GM21381 (cell line): ENCODE measurements at regions not wholly inside any gene's neighbourhood (a gene's known extent, or its start where the extent isn't known, plus 50 kb on each side); places are given as distances from the start of the nearest gene placed in this dataset.

Experiments used
- ATAC-seq: cut with Tn5 transposase; IDR thresholded peaks from one replicate; pipeline ENCODE4 v1.9.1; 2021; ENCODE audit warnings: mild to moderate bottlenecking, moderate library complexity; ENCODE audit not compliant: unreplicated experiment

DNA sequence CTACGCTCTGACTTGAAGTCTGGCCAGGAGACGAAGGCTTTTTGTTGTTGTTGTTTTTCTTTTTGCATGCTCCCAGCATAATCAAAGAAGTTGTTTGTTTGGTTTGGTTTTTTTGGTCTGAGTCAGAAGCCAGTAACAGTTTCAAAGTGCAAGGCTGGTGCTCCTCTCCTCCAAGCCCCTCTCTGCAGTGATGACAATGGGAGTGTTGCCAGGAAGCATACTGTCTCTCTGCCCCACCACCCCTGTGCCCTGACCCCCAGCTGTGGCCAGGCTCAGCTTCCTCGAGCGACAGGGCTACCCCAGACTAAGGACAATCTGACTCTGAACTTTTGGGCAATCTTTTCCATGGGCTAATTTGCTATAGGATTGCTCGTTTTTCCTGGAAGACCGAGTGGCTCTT, 173.8 kb upstream of the PITX1 start:
- no peak for ATAC-seq

- ATAC-seq, result no peak
These were observed 172.8 kb upstream of the PITX1 start for GRCh38 chr5:135206862-135207261.

DNA sequence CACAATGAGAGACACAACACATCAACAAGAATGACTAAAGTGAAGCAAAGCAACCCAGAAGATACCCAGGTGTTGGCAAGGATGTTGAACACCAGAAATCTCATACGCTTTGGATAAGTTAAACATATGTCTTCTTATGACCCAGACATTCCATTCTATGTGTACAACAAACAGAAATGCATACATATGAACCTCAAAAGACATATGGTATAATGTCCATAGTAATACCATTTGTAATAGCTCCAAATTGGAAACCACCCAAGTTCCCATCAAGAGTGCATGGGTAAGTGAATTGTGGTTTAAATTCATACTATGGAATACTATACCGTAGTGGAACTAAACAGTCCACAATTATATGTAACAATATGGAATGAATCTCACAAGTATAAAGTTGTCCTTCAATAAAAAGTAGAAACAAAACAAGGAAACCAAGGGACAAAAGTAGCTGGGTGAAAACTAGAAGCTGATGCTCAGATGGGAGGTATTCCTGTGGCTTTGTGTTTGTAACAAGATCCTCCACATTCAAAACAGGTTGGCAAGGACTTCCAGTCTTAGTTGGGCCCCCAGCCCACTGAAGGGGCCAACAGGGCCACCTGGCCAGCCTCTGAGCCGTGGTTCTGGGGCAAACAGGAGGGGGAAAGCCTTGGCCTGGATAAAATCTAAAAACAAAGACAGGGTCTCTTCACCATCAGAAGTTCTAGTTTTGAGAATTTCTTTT, 171.8 kb upstream of the PITX1 start:
- ATAC-seq, result no peak

DNA sequence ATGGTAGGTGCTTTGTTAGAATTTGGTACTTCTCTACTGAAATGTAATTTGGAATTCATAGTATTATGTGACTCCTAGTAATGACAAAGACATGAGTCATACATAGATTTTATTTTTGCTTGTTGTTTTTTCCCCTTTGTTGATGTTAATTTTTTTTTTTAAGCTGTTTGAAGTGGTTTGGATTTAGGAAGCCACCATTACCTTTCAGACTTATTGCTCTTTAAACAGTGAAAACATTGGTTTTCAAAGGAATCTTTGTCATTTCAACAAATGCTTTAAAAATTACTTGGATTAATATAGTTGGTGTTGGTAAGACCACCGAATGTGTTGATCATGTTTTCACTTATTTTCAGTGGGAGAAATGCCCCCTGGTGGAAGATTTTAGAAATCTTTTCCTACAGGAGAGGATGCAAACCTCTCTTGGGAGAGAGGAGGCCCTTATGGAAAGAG, 170.1 kb upstream of the PITX1 start:
- no peak for ATAC-seq

DNA sequence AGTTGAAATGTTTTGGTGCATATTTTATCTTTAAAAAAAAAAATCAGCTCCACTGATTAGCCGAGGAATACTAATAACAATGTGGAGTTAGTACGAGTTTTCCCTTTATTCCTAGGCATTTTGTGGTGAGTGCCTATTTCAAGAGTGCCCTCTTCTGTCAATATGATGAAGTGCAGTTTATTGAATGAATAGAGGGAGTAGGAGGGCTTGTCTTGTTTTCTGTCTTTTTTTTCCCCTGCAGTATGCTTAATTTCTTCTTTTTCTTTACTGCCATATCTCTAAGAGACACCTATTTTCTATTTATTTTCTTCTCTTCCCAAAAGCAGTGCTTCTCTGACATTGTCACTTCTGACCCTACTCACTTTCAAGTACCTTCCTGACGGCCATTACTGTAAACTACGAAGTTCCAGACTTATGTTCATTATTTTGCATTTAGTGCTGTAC, 169.6 kb upstream of the PITX1 start:
- no peak for ATAC-seq

GRCh38 chr5:135203019-135203418, 169.0 kb upstream of the PITX1 start:
- ATAC-seq, result no peak

DNA sequence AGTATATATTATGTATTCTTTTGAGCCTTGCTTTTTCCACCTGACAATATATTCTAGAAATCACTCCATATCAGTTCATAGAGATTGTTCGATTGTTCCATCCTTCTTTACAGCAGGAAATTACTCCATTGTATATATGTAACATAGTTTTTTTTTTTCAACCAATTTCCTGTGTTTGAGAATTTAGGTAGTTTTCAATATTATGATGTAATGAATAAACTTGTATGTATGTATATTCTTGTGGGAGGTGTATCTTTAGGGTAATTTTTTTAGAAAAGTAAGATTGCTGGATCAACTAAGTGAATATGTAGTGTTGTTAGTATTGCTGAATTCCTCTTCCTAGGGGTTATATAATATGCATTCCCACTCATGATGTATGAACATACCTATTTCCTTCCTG, 165.9 kb upstream of the PITX1 start:
- no peak for ATAC-seq

DNA sequence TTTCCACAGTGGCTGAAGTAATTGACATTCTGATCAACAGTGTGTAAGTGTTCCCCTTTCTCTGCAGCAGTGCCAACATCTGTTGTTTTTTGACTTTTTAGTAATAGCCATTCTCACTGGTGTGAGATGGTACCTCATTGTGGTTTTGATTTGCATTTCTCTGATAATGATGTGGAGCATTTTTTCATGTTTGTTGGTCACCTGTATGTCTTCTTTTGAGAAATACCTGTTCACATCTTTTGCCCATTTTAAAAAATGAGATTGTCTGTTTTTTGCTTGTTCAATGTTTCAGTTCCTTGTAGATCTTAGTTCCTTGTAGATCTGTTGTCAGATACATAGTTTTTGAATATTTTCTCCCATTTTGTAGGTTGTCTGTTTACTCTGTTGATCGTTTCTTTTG, 162.5 kb upstream of the PITX1 start:
- ATAC-seq, result no peak

DNA sequence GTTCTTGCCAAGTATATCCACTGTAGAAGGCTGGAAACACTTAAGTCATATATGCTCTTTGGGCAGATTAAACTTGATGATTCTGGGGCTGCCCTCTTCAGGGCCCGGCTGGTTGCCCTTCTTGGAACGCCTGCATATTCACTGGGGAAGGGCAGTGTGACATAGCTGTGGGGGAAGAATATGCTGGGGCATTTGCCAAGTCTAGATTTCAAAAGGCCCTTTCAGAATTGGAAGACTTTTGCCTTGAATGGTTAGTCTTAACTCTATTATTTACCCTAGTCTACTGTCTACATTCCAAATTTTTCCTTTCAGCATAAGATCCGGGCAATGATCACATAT, 161.2 kb upstream of the PITX1 start:
- no peak for ATAC-seq

- ATAC-seq, result no peak
These were observed 160.7 kb upstream of the PITX1 start for GRCh38 chr5:135194573-135195269.

DNA sequence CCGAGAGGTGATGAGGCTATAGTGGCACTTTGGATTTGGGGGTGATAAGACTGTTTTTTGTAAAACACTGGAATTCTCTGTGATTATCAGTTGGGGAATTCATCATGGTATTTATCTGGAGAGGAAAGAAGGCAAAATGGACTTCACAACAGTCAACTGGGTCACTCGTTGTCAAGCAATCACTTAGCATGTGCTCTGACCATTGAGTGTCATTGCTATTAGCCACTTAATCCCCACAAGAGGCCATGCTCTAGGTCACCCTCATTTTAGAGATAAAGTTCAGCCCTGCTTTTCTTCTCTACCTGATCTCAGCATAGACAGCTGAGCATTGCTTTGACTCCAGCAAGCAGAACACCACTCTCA, 160.1 kb upstream of the PITX1 start:
- ATAC-seq, result no peak

DNA sequence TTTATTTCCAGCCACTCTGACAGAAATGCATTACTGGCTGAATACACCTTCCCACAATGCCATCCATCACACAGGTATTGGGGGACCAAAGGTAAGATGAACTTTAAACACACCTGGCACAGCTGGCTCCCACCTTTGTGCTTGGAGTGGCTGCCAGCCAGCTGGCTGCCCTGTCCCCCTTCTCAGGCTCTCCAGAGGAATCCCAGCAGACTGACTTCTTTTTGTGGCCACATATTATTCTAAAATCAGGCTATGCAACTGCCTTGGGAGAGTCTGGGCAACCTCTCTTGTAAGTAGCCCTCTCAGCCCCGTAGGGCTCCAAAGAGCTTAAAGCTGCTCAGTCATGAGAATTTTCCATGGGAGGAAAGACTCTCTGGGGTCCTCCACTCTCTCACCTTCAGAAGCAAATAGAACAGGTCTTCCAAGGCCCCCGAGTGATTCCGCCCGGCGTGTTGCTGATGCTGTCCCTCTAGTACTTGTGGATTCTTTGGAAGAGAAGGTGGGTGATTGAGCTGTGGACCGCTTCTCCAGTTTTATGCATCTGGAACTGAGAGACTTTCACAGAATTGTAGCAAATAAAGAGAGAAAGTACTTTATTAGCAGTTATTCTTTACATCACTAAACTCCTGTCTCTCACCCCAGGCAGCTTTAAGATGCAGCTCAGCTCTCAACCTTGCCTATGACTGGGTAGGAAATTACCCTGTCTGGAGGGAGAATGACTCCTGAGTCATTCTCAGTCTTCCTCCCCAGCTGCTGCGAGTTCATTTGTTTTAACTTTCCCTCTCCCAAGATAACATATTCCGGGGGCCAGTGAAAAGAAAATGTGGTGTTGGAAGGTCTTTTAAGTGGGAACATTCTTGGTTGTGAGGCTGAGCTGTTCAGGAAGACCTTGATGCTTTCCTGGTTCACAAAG, 159.4 kb upstream of the PITX1 start:
- ATAC-seq, result no peak

GRCh38 chr5:135192351-135192750, 158.3 kb upstream of the PITX1 start:
- no peak for ATAC-seq

DNA sequence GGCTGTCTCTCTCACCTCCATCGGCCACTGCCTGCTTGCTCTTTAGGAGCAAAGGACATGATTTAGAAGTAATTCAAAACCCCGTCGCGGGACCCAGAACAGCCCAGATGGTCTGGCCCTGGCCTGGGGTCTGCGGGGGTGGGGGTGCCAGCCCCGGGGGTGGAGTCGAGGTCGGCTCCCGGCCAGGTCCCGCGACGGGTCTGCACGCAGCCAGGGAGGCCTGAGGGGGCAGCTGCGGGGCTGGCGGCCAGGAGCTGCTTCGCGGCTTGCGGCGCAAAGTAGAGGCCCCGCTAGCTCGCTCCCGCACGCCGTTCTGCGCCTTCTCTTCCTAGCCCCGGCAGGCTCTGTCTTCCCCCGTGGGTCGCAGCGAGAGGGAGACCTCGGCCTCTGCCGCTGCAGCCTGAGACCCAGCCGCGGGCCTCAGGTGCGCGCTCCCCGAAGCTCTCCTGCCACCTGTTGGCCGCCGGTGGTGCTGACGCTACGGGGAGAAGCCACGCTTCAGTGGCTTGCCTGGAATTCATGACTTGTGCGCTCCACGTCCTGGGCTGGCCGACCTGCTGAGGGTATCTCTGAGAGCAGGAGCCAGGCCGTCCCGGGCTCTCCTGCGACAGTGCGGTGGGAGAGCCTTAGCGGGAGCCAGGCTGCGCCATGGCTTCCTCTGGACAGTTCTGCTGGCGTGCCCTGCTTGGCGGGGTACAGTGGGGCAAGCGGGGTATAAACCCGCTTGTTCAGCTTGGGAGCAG, 157.2 kb upstream of the PITX1 start:
- ATAC-seq, result peak; percentile 81

DNA sequence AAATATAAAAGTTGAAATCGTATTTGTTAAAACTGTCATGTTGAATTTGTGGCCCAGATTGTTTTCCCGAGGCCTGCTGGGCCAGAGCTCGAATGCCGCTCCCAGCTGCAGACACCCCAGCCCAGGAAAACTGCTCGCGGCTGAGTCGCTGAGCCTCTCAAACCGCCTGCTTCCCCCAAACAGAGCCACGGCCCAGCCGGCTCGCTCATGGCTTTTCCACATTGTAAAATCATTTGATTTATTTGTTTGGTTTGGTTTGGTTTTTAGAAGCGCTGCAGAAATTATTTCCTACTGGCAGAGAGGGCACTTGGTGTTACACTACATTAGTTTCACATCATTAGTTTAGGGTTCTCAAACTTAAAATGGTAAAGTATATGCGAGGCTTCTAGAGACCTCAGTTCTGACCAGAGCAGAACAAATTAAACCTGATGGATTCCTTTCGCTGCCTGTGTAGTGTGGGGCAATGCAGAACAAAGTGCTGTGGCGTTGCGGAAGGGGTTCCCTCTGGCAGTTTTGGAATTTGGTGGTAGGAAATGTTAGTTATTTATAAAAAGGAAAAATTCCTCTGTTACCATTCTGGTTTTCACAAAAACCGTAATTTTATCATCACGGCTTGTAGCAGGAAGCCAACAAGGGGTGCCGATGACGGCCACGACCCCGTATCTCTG, 156.5 kb upstream of the PITX1 start:
- no peak for ATAC-seq

DNA sequence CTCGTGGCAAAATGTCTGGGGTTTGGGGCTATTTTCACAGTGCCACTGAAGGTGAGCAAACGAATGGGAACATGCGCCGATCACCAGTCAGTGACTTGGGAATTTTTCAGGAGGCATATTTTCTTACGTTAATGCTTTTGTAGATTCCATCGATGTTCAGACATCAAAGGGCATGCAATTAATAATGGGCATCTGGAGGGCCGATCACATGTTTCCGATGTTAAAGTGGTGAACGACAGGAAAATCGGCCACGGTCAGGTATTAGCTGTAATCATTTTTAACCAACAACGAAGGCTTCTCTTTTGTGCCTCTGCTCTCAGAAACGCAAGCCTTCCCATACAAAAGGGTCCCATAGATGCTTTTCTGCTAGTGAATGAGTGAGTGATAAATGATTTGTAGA, 155.0 kb upstream of the PITX1 start:
- ATAC-seq, result no peak

GRCh38 chr5:135188233-135188914, 154.3 kb upstream of the PITX1 start:
- ATAC-seq, result no peak

- no peak for ATAC-seq
These were observed 152.9 kb upstream of the PITX1 start for GRCh38 chr5:135186662-135187522.

- ATAC-seq, result no peak
These were observed 151.5 kb upstream of the PITX1 start for GRCh38 chr5:135185481-135186065.
